ENCODE measurements at regions not wholly inside any gene's neighbourhood (a gene's known extent, or its start where the extent isn't known, plus 50 kb on each side); places are given as distances from the start of the nearest gene placed in this dataset.

- TF ChIP-seq CTCF (IDR thresholded peaks at IDR 0.05) (no peak), POLR2AphosphoS5 (IDR thresholded peaks at IDR 0.05; ENCODE audit: insufficient read depth in 1 of 2, low read depth in 1 of 2) (no peak)
Measured at GRCh38 chr13:109332506-109333499, 453.6 kb downstream of the IRS2 start.

Measured in vagina (tissue), 2 donors.